GM19351 (cell line): ENCODE measurements at regions not wholly inside any gene's neighbourhood (a gene's known extent, or its start where the extent isn't known, plus 50 kb on each side); places are given as distances from the start of the nearest gene placed in this dataset.
"Not testable (repeated sequence)": the region's sequence is repeated elsewhere in the genome, so short reads cannot be mapped to it uniquely, and the experiment has no call there.

ENCODE experiments used
- ATAC-seq: cut with Tn5 transposase; IDR thresholded peaks from one replicate; pipeline ENCODE4 v1.9.1; 2021; ENCODE audit warnings: mild to moderate bottlenecking, moderate library complexity; ENCODE audit not compliant: unreplicated experiment

GRCh38 chrX:5314148-5314547 lies 914.5 kb downstream of the NLGN4X start:
- ATAC-seq: no peak

DNA sequence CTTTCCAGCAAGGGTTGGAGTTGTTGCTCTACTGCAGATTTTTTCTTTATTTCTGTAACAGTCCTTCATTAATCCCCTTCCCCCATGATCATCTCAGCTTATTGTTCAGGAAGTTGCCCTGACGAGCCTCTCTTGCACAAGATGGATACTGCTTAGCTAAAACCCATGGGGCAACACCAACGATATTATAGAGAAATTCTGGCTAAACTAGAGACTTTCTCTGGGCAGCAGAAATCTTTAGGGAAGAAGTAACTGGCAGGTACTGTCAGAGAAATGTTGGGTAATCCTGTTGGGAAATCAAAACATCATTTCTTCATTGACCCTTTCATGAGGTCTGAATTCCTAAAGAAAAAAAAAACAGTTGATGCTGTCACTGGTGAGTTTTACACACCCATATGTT lies 921.3 kb downstream of the NLGN4X start:
- ATAC-seq: no peak

- no peak for ATAC-seq
Observed at GRCh38 chrX:5306654-5307121, 922.0 kb downstream of the NLGN4X start.

DNA sequence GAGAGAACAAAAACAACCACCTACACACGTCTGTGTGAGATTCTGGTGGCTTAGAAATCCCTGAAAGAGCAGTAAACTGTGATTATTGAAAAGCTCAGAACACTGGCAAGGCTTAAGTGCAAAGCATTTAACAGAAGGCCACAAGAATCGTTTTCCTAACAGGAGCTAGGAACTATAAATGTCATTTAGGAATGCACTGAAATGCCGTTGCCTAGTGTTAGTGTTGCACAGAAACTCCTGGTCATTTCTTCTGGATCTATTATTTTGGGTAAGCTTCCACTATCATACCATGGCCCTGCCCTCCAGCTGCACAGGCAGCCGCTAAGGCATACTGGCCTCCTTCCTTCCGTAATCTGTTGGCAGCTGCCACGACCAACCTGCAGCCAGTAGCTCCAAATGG lies 923.2 kb downstream of the NLGN4X start:
- ATAC-seq: no peak

DNA sequence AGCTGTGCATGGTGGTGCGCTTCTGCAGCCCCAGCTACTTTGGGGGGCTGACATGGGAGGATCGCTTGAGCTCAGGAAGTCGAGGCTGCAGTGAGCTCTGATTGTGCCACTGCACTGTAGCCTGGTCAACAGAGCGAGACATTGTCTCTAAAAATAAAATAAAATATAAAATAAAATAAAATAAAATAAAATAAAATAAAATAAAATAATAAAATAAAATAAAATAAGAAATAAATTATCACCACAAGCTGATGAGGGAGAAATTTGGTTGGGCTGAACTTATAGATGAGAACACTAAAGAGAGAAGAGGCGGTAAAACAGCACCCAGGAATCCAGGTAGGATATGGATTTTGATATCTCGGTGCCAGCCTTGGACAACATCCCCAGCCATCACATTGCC lies 933.7 kb downstream of the NLGN4X start:
- no peak for ATAC-seq

- ATAC-seq: no peak
Observed at GRCh38 chrX:5290635-5291034, 938.0 kb downstream of the NLGN4X start.

- ATAC-seq: not testable (repeated sequence)
Observed at GRCh38 chrX:5289949-5290348, 938.7 kb downstream of the NLGN4X start.

DNA sequence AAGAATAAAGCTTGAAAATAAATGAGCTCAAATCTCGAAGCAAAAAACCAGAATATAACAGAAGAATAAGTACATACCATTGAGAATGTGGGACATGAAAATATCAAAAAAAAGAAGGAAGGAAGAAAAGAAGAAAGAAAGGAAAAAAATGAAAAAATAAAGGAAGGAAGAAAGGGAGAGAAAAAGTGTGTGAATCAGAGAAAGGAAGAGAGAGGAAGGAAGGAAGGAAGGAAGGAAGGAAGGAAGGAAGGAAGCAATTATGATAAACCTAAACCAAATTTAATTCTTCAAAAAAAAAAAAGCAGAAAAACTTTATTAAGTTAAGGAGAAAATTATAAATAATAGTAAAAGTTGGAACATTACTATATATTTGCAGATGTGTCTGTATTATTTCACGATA lies 949.8 kb downstream of the NLGN4X start:
- no peak for ATAC-seq

DNA sequence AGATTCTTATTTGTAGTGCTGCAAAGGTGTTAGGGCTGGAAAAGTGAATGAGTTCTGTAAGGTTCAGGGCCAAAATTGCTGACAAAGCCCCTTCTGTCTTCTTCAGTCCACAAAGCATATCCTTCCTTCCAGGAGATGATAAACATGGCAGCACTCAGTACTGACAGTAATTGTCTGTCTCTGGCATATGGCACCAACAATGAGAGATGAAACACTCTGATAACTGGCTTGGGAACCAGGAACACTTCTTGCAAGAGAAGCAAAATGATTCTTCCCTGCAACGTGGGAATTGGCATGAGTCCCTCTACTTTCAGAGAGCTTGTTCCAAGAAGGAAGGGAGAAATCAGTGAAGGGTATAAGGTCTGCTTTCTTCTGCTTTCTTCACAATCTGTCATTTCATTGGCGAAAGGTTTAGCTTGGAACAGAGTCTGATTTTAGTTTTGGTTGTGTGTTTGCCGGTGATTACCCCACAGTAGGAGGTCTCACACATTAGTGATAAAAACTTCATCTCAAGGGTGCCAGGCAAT lies 963.3 kb downstream of the NLGN4X start:
- ATAC-seq: no peak

DNA sequence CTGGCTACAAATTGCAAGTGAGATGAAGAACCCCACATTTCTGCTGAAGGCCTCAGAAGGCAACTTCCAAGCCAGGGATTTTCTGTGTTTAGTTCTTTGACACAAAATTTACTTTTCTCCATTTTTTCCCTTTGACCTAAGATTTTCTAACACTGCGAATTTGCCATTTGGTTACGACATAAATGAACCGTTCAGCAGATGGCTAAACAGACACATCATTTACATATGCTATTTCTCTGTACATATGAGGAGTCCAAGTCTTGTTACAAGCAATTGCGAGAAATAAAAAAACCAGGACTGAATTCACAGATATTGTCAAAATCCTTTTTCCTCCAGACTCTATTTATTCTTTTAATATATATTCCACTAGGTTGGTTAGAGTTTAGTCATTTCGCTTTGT lies 978.6 kb downstream of the NLGN4X start:
- ATAC-seq: no peak

DNA sequence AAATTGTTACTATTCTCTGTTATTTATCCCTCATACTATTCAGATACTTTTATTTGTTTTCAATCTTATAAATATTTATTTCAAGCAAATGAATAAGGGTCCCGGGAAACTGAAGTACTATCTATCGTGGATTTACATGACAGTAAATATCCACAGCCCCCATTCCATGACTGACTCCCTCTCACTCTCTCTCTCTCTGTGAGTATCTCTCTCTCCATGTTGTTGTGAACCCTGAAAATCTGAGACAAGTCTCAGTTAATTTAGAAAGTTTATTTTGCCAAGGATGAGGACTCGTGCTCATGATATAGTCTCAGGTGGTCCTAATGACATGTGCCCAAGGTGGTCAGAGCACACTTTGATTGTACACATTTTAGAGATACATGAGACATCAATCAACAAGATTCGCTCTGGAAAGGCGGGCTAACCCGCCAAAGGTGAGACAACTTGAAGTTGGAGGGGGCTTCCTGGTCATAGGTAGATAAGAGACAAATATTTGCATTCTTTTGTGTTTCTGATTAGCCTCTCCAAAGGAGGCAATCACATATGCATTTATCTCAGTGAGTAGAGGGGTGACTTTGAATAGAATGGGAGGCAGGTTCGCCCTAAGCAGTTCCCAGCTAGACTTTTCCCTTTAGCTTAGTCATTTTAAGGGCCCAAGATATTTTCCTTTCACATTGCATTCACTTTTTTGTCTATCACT lies 986.4 kb downstream of the NLGN4X start:
- no peak for ATAC-seq

DNA sequence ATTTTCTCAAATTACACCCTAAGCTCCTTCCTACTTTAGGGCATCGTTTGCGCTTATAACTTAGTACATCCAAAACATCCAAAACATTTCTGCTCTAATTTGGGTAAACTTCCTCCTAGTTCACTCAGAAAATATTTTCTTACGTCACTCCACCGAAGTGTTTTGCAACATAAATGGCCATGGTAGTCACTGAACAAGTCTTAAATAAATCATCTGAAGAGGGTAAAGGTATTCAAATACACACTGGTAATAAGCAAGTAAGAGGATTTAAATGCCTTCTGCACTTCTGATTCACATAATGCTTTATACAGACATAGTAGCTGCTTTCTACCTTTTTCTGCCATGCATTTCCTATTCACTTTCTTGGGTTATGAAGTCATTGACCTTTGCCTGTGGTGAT lies 991.9 kb downstream of the NLGN4X start:
- ATAC-seq: no peak

DNA sequence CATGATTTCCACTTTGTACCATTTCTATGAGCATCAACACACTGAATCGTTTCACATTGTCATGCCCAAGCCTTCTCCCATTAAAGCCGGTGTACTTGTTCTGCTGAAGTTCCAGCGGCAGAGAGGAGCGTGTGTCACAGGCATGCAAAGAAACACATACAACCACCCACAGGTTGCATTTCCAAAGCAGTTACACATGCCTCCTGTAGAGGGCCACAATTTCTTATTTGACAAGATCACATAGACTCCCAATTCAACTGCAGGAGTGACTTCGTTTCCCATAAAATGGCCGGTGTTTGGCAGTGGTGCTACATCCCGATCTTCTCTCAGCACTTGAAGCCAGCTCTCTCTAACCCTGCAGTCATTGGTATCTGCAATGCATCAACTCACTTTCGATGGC lies 992.6 kb downstream of the NLGN4X start:
- no peak for ATAC-seq

- no peak for ATAC-seq
Observed at GRCh38 chrX:5233830-5234229, 994.8 kb downstream of the NLGN4X start.

GRCh38 chrX:5220421-5220820 lies 1008.2 kb downstream of the NLGN4X start:
- ATAC-seq: no peak

DNA sequence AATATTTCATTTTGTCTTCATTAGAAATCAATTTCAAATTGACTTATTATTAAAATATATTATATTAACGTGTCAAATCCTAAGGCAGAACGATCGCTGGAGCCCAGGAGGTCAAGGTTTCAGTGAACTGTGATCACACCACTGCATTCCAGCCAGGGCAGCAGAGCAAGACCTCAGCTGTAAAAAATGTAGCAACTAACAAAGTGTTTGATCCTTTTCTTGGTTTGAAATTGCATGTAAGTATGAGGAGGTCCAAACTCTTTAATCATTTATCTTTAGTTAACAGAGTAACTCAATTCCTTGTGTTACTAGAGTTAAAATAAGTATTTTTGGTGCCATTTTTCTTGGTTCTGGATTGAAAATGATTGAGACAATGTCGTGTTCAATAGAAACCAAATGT lies 1033.9 kb downstream of the NLGN4X start:
- ATAC-seq: no peak

GRCh38 chrX:5180135-5180741 lies 1048.4 kb downstream of the NLGN4X start:
- ATAC-seq: no peak

GRCh38 chrX:5176766-5177165 lies 1051.9 kb downstream of the NLGN4X start:
- no peak for ATAC-seq

DNA sequence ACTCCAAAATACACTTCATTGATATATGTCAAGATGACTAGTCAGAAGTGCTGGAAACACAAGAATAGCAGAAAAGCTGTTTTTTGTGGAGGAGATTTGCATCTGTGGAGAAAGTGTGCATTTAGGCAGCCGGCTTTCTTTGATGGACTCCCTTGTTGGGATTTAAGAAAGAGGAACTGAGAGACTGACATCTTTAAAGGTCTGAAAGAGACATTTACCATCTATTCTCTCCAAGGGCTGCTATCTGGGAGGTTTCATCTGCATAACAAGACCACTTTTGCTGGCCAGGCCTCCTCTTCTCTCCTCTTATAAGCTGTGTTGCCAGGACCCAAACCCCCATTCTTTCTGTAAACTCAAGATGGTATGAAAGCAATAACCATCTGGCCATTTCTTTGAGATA lies 1065.0 kb downstream of the NLGN4X start:
- ATAC-seq: no peak

GRCh38 chrX:5155301-5155700 lies 1073.4 kb downstream of the NLGN4X start:
- ATAC-seq: no peak

DNA sequence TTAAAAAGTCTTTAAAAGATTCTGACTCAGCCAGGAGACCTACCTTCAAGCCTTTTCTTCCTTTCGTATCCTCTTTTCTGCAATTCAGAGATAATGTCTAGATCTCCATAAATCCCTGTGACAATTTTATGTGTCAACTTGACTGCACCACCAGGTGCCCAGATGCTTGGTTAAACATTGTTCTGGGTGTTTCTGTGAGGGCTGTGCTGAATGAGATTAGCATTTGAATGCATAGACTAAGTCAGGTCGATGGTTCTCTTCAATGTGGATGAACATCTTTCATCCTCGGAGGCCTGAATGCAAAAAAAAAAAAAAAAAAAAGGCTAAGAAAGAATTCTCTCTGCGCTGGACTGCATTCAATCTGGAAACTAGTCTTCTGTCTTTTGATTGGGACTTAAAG lies 1082.7 kb downstream of the NLGN4X start:
- no peak for ATAC-seq

GRCh38 chrX:5142644-5143043 lies 1086.0 kb downstream of the NLGN4X start:
- ATAC-seq: no peak
